CD14-positive monocyte (primary cell): ENCODE measurements at regions not wholly inside any gene's neighbourhood (a gene's known extent, or its start where the extent isn't known, plus 50 kb on each side); places are given as distances from the start of the nearest gene placed in this dataset.

Experiments
- DNase-seq, 3 donors: peaks; one replicate each; pipeline ENCODE4 v3.0.0-alpha.2; 2011 to 2022
- H2AFZ ChIP-seq: 2 replicates; pipeline ENCODE4 v1.6.0; 2012; ENCODE audit warnings: mild to moderate bottlenecking, low read depth, low read length, inconsistent platforms; ENCODE audit not compliant: insufficient read depth, poor library complexity, severe bottlenecking
- H3K27ac ChIP-seq, 2 donors: 1 replicate in 1 of 2; 2 replicates in 1 of 2; pipeline ENCODE4 v1.5.1; 2012 to 2013; ENCODE audit warnings: low read length in 2 of 2, control low read depth in 1 of 2, inconsistent platforms in 1 of 2, low read depth in 1 of 2, mild to moderate bottlenecking in 1 of 2
- H3K27me3 ChIP-seq, 2 donors: one replicate each; pipeline versions ENCODE4 v1.6.0 to v1.6.1; 2011 to 2013; ENCODE audit warnings: low read length in 2 of 2; ENCODE audit not compliant: control insufficient read depth in 2 of 2, insufficient read depth in 2 of 2
- H3K36me3 ChIP-seq, 2 donors: replicated peaks in 1 of 2; 1 replicate in 1 of 2; 2 replicates in 1 of 2; pipeline versions ENCODE4 v1.5.1 to v1.6.1; 2012 to 2013; ENCODE audit warnings: low read length in 2 of 2, control low read depth in 1 of 2, inconsistent platforms in 1 of 2, mild to moderate bottlenecking in 1 of 2; ENCODE audit not compliant: insufficient read depth in 2 of 2, control insufficient read depth in 1 of 2
- H3K4me1 ChIP-seq, 2 donors: 1 replicate in 1 of 2; 2 replicates in 1 of 2; pipeline versions ENCODE4 v1.5.1 to v1.6.1; 2012 to 2013; ENCODE audit warnings: low read length in 2 of 2, control low read depth in 1 of 2, inconsistent platforms in 1 of 2, mild to moderate bottlenecking in 1 of 2, moderate library complexity in 1 of 2; ENCODE audit not compliant: insufficient read depth in 2 of 2, control insufficient read depth in 1 of 2
- H3K4me2 ChIP-seq: replicated peaks from 2 replicates; pipeline ENCODE3; 2012; ENCODE audit warnings: low read length, moderate library complexity, mild to moderate bottlenecking; ENCODE audit not compliant: poor library complexity, severe bottlenecking; ENCODE audit errors: extremely low read depth
- H3K4me3 ChIP-seq, 3 experiments: fragments of 200-600 bp in 1 of 3; sonication (generic) in 1 of 3; replicated peaks in 1 of 3; 1 replicate in 2 of 3; 2 replicates in 1 of 3; pipeline ENCODE4 v1.5.1; 2011 to 2013; ENCODE audit warnings: low read length in 3 of 3, mild to moderate bottlenecking in 3 of 3, control low read depth in 2 of 3, low read depth in 2 of 3, inconsistent platforms in 1 of 3, moderate library complexity in 1 of 3
- H3K79me2 ChIP-seq: 2 replicates; pipeline ENCODE4 v1.6.0; 2012; ENCODE audit warnings: mild to moderate bottlenecking, control low read depth, inconsistent platforms, low read length, moderate library complexity; ENCODE audit not compliant: insufficient read depth
- H3K9ac ChIP-seq: 2 replicates; pipeline ENCODE4 v1.6.0; 2017; ENCODE audit warnings: low read length, mild to moderate bottlenecking; ENCODE audit not compliant: insufficient read depth, poor library complexity, severe bottlenecking
- H3K9me3 ChIP-seq, 2 donors: replicated peaks in 1 of 2; 1 replicate in 1 of 2; 2 replicates in 1 of 2; pipeline versions ENCODE4 v1.5.1 to v1.6.1; 2012 to 2013; ENCODE audit warnings: low read length in 2 of 2, control low read depth in 1 of 2; ENCODE audit not compliant: control insufficient read depth in 1 of 2, insufficient read depth in 1 of 2
- H4K20me1 ChIP-seq: 2 replicates; pipeline ENCODE4 v1.6.0; 2012; ENCODE audit warnings: mild to moderate bottlenecking, low read length, control low read depth, moderate library complexity; ENCODE audit not compliant: insufficient read depth
- H3K27ac Mint-ChIP-seq, 7 donors: one replicate each; pipeline ENCODE4 v1.8.0; 2020; ENCODE audit warnings: mild to moderate bottlenecking in 7 of 7, mixed read lengths in 7 of 7, moderate library complexity in 6 of 7, inconsistent platforms in 2 of 7
- H3K27me3 Mint-ChIP-seq, 3 donors: one replicate each; pipeline ENCODE4 v1.8.0; 2021 to 2022; ENCODE audit warnings: low read depth in 3 of 3, mild to moderate bottlenecking in 3 of 3, mixed read lengths in 3 of 3, moderate library complexity in 3 of 3, inconsistent platforms in 1 of 3
- H3K36me3 Mint-ChIP-seq, 2 donors: one replicate each; pipeline ENCODE4 v1.8.0; 2020; ENCODE audit warnings: mixed read lengths in 2 of 2, inconsistent platforms in 1 of 2, mild to moderate bottlenecking in 1 of 2
- H3K4me1 Mint-ChIP-seq: one replicate; pipeline ENCODE4 v1.8.0; 2020; ENCODE audit warnings: mild to moderate bottlenecking, mixed read lengths
- H3K4me3 Mint-ChIP-seq, 2 donors: one replicate each; pipeline ENCODE4 v1.8.0; 2020; ENCODE audit warnings: mild to moderate bottlenecking in 2 of 2, mixed read lengths in 2 of 2, moderate library complexity in 1 of 2
- H3K9me3 Mint-ChIP-seq, 7 donors: one replicate each; pipeline ENCODE4 v1.8.0; 2020 to 2022; ENCODE audit warnings: mixed read lengths in 7 of 7, mild to moderate bottlenecking in 6 of 7, moderate library complexity in 6 of 7, inconsistent platforms in 2 of 7
- CTCF ChIP-seq: fragments of 200-600 bp; IDR thresholded peaks from one replicate; pipeline ENCODE4 v1.8.0; 2022; ENCODE audit warnings: antibody characterized with exemption, mild to moderate bottlenecking
- WGBS: methylation state at CpG from one replicate; pipeline ENCODE4 v1.1.5; 2013; ENCODE audit warnings: missing lambda C conversion rate; ENCODE audit not compliant: insufficient coverage; 5-methylcytosine and 5-hydroxymethylcytosine counted together
- intact Hi-C, 2 donors: fragments of 100-400 bp; cut with micrococcal nuclease; formaldehyde crosslinking; loops; one replicate each; pipeline versions ENCODE4 v1.15.0 to v1.15.1; 2023

DNA sequence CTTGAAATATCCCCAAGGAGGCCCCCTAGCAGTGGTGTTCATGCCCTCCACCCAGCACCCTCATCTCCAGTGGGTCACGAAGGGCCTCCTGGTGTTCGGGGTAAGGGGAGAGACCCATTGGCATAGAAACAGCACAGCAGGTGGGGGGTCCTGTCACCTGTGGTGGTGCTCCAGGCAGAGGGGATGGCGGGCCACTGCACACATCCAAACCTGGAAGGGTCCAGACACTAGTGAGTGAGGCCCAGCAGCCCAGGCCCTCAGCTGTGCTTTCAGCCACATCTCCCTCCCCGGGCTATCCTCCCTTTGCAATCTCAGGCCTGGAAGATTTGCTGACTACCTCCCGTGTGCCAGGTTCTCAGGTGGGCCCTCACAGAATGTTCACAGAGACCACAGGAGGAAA is 59.4 kb upstream of the LYVE1 start:
- H3K4me2 ChIP-seq, result no peak overlapping the region
- H4K20me1 ChIP-seq, result no peaks in the 10 kb centered on the region
- H3K36me3 ChIP-seq, result no peaks in the 10 kb centered on the region
- no peak overlapping the region for H3K4me3 ChIP-seq
- Mint-ChIP-seq H3K4me1 (peaks cover 27% of the 10 kb centered on the region), H3K4me3 (no peak overlapping the region), H3K36me3 (no peaks in the 10 kb centered on the region), H3K27ac (no peak overlapping the region), H3K9me3 (peaks cover 0 to 3% (median 0%) of the 10 kb centered on the region in 7 donors), H3K27me3 (peaks cover 1% of the 10 kb centered on the region in 3 donors)
- intact Hi-C loops, result no loop called here
- no peaks in the 10 kb centered on the region for H3K79me2 ChIP-seq
- DNase-seq, result no peak
- peaks cover 29 to 31% of the 10 kb centered on the region in 2 donors for H3K4me1 ChIP-seq
- no peaks in the 10 kb centered on the region for H3K27me3 ChIP-seq
- H3K9ac ChIP-seq, result no peak overlapping the region
- H3K9me3 ChIP-seq, result no peaks in the 10 kb centered on the region
- TF ChIP-seq CTCF, result no peak
- H3K27ac ChIP-seq, result no peak overlapping the region
- 100% methylated on average over 4 of the region's 5 CpGs for WGBS
- H2AFZ ChIP-seq, result no peak overlapping the region

DNA sequence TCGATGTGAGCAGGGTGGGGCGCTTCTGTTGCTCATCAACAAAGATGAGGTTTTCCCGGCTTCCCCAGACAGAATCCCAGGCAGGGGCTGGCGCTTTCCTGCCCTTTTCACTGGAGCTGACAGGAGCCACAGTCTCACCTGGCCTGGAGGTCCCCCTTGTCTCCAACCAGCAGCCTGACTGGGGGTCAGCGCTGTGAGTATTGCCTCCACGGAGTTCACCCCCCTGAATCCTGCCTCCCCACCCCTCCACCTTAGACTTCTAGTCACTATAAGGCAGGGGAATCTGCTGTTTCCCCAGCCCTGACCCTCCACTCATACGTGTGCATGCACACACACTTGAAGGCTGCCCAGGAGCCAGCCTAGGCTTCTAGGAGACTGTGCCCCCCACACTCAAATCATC is 58.8 kb upstream of the LYVE1 start:
- 95% methylated on average over 7 of the region's 7 CpGs for WGBS
- H3K4me3 Mint-ChIP-seq, result no peak overlapping the region

More for the DNA sequence above, 58.8 kb upstream of the LYVE1 start:
- Histone ChIP-seq H3K36me3 (no peaks in the 10 kb centered on the region), H3K4me1 (peaks cover 34 to 37% of the 10 kb centered on the region in 2 donors), H3K4me2 (no peak overlapping the region), H3K27ac (no peak overlapping the region), H3K4me3 (no peak overlapping the region), H2AFZ (no peak overlapping the region), H3K27me3 (no peaks in the 10 kb centered on the region), H3K79me2 (no peaks in the 10 kb centered on the region), H3K9ac (no peak overlapping the region), H3K9me3 (no peaks in the 10 kb centered on the region), H4K20me1 (no peaks in the 10 kb centered on the region)
- Mint-ChIP-seq H3K27me3 (peaks cover 1% of the 10 kb centered on the region in 3 donors), H3K4me1 (peaks cover 33% of the 10 kb centered on the region), H3K36me3 (no peaks in the 10 kb centered on the region), H3K27ac (no peak overlapping the region), H3K9me3 (peaks cover 0 to 3% (median 0%) of the 10 kb centered on the region in 7 donors)
- no peak for TF ChIP-seq CTCF
- DNase-seq, result no peak
- intact Hi-C loops, result no loop called here
